ENCODE measurements at regions not wholly inside any gene's neighbourhood (a gene's known extent, or its start where the extent isn't known, plus 50 kb on each side); places are given as distances from the start of the nearest gene placed in this dataset.

DNA sequence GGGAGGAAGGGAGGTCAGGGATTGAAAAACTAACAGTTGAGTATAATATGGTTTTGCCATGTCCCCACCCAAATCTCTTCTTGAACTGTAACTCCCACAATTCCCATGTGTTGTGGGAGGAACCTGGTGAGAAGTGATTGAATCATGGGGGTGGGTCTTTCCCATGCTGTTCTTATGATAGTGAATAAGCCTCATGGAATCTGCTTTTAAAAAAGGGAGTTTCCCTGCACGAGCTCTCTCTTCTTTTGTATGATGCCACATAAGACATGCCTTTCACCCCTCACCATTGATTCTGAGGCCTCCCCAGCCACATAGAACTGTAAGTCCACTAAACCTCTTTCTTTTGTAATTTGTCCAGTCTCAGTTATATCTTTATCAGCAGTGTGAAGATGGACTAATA lies 833.4 kb upstream of the MAP3K7 start:
- no peaks in the 10 kb centered on the region for H3K27me3 ChIP-seq (ENCODE audit: control insufficient read depth, insufficient read depth, low read length)
- CTCF ChIA-PET, result no interaction called here
- peaks cover 7% of the 10 kb centered on the region for H3K9me3 ChIP-seq (ENCODE audit: control insufficient read depth, insufficient read depth, low read length)
- POLR2A ChIA-PET, result no interaction called here
- H3K4me3 ChIP-seq (ENCODE audit: low read depth, low read length), result no peak overlapping the region
- TF ChIP-seq, protein P1, sequence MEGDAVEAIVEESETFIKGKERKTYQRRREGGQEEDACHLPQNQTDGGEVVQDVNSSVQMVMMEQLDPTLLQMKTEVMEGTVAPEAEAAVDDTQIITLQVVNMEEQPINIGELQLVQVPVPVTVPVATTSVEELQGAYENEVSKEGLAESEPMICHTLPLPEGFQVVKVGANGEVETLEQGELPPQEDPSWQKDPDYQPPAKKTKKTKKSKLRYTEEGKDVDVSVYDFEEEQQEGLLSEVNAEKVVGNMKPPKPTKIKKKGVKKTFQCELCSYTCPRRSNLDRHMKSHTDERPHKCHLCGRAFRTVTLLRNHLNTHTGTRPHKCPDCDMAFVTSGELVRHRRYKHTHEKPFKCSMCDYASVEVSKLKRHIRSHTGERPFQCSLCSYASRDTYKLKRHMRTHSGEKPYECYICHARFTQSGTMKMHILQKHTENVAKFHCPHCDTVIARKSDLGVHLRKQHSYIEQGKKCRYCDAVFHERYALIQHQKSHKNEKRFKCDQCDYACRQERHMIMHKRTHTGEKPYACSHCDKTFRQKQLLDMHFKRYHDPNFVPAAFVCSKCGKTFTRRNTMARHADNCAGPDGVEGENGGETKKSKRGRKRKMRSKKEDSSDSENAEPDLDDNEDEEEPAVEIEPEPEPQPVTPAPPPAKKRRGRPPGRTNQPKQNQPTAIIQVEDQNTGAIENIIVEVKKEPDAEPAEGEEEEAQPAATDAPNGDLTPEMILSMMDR (IDR thresholded peaks at IDR 0.05; ENCODE audit: low read depth, low read length), result no peak
- H3K27ac ChIP-seq (ENCODE audit: low read depth, low read length), result no peak overlapping the region
- no peak for DNase-seq (ENCODE audit: low read depth, low spot score)

DNA sequence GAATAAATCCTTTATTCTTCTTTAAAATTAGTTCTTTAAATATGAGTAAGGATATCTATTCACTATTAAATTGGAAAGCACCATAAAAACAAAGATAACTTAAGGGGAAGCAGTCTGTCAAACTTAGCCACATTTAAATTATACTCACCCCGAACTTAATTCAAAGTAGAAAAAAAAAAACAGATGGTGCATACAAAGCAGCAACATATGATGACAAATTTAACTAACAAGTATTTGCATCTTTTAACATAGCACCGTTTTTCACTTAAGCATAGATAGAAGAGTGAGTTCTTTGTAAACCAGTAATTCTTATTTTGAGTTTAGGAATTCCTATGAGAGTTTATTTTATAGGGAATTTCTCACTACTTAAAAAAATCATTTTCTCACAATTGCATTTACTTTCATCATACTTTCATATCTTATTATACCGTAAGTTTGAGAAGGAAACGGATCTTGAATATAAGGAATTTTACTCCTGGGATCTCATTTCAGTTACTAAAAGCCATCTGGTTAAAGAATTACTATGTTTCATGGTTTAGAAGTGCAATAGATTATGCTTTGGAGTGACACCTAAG lies 828.2 kb upstream of the MAP3K7 start:
- no peak for DNase-seq (ENCODE audit: low read depth, low spot score)
- H3K27me3 ChIP-seq (ENCODE audit: control insufficient read depth, insufficient read depth, low read length), result no peaks in the 10 kb centered on the region
- POLR2A ChIA-PET, result no interaction called here
- TF ChIP-seq, protein P1 (IDR thresholded peaks at IDR 0.05; ENCODE audit: low read depth, low read length), result no peak
- CTCF ChIA-PET, result no interaction called here
- no peak overlapping the region for H3K4me3 ChIP-seq (ENCODE audit: low read depth, low read length)
- H3K9me3 ChIP-seq (ENCODE audit: control insufficient read depth, insufficient read depth, low read length), result no peaks in the 10 kb centered on the region
- no peak overlapping the region for H3K27ac ChIP-seq (ENCODE audit: low read depth, low read length)

DNA sequence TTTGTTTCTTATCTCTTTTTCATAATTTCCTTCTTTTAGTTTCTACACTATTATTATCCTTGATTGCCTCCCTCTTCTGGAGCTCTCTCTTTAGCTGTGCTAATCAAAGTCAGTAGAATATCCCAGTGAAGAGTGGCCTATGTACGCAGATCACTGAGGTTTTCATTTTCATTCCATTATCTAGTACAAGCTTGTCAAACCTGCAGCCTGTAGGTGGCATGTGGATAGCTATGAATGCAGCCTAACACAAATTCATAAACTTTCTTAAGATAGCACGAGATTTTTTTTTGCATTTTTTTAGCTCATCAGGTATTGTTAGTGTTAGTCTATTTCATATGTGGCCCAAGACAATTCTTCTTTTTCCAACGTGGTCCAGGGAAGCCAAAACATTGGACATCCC lies 825.7 kb upstream of the MAP3K7 start:
- no peak for DNase-seq (ENCODE audit: low read depth, low spot score)
- POLR2A ChIA-PET, result no interaction called here
- H3K27me3 ChIP-seq (ENCODE audit: control insufficient read depth, insufficient read depth, low read length), result no peaks in the 10 kb centered on the region
- no peak overlapping the region for H3K4me3 ChIP-seq (ENCODE audit: low read depth, low read length)
- no peak overlapping the region for H3K27ac ChIP-seq (ENCODE audit: low read depth, low read length)
- TF ChIP-seq, protein P1 (IDR thresholded peaks at IDR 0.05; ENCODE audit: low read depth, low read length), result peak; percentile 28
- H3K9me3 ChIP-seq (ENCODE audit: control insufficient read depth, insufficient read depth, low read length), result no peaks in the 10 kb centered on the region
- CTCF ChIA-PET, result interaction anchor here (0.8 kb wide), 1 partner anchor 28 kb away, joined by 3 read pairs; no protein-coding TSS in a partner anchor

DNA sequence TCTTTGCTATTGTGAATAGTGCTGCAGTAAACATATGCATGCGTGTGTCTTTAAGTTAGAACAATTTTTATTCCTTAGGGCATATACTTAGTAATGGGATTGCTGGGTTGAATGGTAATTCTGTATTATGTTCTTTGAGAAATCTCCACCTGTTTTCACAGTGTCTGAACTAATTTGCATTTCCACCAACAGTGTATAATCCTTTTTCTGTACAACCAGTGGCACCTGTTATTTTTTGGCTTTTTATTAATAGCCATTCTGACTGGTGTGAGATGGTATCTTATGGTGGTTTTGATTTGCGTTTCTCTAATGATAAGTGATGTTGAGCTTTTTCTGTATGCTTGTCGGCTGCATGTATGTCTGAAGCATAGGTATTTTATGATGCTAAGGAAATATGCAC lies 820.8 kb upstream of the MAP3K7 start:
- Histone ChIP-seq H3K9me3 (ENCODE audit: control insufficient read depth, insufficient read depth, low read length) (no peaks in the 10 kb centered on the region; the same call in 1 of the 2 replicates), H3K27ac (ENCODE audit: low read depth, low read length) (no peak overlapping the region), H3K27me3 (ENCODE audit: control insufficient read depth, insufficient read depth, low read length) (no peaks in the 10 kb centered on the region), H3K4me3 (ENCODE audit: low read depth, low read length) (no peak overlapping the region)
- ChIA-PET POLR2A (no interaction called here), CTCF (no interaction called here)
- no peak for DNase-seq (ENCODE audit: low read depth, low spot score)
- TF ChIP-seq, protein P1 (IDR thresholded peaks at IDR 0.05; ENCODE audit: low read depth, low read length), result no peak

DNA sequence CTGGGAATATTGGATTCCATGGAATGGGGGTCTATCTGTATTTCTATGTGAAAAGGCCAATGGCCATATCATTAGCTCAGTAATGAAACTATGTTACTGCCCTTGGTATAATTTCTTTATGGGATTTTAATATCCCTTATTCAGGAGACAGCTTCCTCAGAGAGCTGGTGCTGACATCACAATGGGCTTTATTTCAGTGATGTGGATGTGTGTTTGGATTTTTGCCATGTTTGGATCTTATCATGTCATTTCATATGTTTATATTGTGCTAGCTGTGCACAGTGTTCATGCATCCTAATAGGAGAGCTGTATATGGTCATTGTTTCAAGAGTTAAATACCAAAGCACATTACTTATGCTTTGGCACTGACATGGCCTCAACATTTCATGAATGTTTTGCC lies 806.1 kb upstream of the MAP3K7 start:
- TF ChIP-seq, protein P1 (IDR thresholded peaks at IDR 0.05; ENCODE audit: low read depth, low read length), result no peak
- Histone ChIP-seq H3K27me3 (ENCODE audit: control insufficient read depth, insufficient read depth, low read length) (no peaks in the 10 kb centered on the region), H3K4me3 (ENCODE audit: low read depth, low read length) (no peak overlapping the region), H3K27ac (ENCODE audit: low read depth, low read length) (no peak overlapping the region), H3K9me3 (ENCODE audit: control insufficient read depth, insufficient read depth, low read length) (no peaks in the 10 kb centered on the region)
- POLR2A ChIA-PET, result no interaction called here
- DNase-seq (ENCODE audit: low read depth, low spot score), result no peak
- CTCF ChIA-PET, result no interaction called here

Measured in AG04450 (cell line).